ENCODE measurements at regions not wholly inside any gene's neighbourhood (a gene's known extent, or its start where the extent isn't known, plus 50 kb on each side); places are given as distances from the start of the nearest gene placed in this dataset.

GRCh38 chr1:5659606-5660005 is 332.6 kb downstream of the NPHP4 start:
- no peak for DNase-seq (ENCODE audit: low read depth in 2 of 2)

- DNase-seq (ENCODE audit: low read depth in 2 of 2) = no peak
Observed at GRCh38 chr1:5658340-5659316, 333.6 kb downstream of the NPHP4 start.

DNA sequence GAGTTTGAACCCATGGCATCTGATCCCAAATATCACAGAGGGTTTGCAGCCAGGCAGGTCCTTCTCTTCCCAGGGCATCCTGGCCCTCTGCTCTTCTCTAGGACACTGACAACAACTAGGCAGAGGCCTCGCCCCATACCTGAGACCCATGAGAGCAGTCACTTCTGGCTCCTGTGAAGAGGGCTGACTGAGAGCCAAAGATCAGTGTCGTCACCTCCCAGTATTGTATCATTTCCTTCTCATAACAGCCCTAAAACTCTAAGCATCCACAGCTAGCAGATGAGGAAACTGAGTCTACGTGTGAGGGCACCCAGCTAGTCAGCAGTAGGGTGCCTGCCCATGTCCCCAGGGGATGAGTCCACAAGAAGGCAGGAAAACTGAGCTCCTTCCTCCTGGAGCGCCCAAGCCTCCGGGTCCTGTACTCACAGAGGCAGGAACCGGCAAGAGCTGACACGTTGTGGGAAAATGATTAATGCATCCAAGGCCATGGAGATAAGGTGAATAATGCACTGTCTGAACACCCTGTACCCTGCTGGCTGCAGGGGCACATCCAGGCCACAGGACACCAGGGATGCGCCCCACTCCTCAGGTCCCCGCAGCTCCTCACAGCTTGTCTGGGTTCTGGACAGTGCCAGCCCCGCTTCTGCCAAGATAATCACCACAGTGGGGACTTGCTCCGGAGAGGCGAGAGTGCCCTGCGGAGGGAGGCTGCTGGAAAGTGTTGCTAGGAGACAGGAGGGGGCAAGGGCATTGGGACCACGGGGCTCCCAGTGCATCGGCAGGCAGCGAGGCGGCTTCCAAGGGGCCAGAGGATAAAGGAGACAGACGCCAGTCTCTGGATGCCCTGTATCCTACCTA is 340.0 kb downstream of the NPHP4 start:
- no peak for DNase-seq (ENCODE audit: low read depth in 2 of 2)

- no peak for DNase-seq (ENCODE audit: low read depth in 2 of 2)
Observed at GRCh38 chr1:5651473-5651872, 340.8 kb downstream of the NPHP4 start.

GRCh38 chr1:5651027-5651410 is 341.2 kb downstream of the NPHP4 start:
- DNase-seq (ENCODE audit: low read depth in 2 of 2) = no peak

DNA sequence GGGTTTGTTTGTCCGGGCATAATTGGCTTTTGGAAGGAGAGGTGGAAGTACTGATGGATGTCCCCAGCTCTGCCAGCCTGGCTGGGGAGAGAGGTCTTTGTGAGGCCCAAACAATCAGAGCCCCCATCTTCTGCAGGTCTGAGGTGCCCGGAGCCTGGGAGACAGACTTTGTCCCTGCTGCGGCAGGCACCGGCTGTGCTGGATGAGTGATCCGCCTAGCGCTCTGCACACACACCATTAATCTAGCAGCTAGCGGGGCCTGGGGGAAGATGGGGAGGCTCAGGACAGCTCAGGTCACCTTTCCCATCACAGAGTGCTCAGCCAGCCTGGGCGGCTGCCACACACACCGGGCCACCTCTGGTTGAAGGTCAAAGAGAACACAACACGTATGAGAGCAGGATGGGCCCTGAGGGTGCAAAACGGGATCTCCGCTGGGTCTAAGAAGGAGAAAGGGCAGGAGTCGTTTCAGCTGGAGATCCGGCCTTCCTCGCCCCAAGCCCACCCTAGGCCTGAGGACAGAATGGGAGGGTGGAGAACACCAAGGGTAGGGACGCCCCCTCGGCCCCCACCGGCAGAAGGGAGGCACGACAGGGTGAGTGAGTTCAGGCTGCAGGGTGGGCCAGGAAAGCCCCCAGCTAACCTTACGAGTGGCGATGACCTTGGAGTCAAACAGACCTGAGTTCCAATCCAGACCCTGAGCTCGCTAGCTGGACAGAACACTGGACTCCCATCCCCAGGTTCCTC is 341.8 kb downstream of the NPHP4 start:
- DNase-seq (ENCODE audit: low read depth in 2 of 2) = no peak

- DNase-seq (ENCODE audit: low read depth in 2 of 2) = no peak
Observed at GRCh38 chr1:5649795-5650194, 342.4 kb downstream of the NPHP4 start.

GRCh38 chr1:5649166-5649551 is 343.1 kb downstream of the NPHP4 start:
- no peak for DNase-seq (ENCODE audit: low read depth in 2 of 2)

GRCh38 chr1:5648410-5649165 is 343.6 kb downstream of the NPHP4 start:
- no peak for DNase-seq (ENCODE audit: low read depth in 2 of 2)

DNA sequence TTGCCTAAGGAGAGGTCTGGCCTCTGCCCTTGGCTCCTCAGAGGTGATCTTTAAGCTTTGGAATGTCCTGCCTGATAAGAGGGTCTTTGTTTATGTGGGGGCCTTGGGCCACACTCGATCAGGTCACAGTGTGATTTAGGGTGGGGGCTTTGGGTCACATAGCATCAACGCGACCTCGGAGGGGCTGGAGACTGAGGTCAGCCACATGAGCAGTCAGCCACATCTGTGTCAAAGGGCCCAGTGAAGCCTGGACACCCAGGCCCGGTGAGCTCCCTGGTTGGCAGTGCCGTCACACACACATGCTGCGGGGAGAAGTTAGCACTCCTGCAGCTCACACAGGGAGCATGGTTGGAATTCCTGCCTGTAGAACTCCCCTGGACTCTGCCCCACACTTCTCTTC is 345.0 kb downstream of the NPHP4 start:
- no peak for DNase-seq (ENCODE audit: low read depth in 2 of 2)

GRCh38 chr1:5646486-5647149 is 345.6 kb downstream of the NPHP4 start:
- no peak for DNase-seq (ENCODE audit: low read depth in 2 of 2)

GRCh38 chr1:5645929-5646328 is 346.3 kb downstream of the NPHP4 start:
- no peak for DNase-seq (ENCODE audit: low read depth in 2 of 2)

DNA sequence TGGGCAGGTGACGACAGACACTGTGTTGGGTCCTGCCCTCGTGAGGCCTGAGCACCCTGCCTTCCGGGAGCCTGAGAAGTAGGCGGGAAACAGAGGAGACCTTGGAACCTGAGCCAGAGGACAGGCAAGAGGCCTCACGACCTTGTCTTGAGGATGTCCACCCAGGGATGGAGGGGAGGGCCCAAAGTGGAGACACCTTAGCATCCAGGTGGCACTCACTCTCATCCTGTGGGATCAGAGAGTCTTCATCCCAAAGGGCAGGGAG is 347.2 kb downstream of the NPHP4 start:
- no peak for DNase-seq (ENCODE audit: low read depth in 2 of 2)

- DNase-seq (ENCODE audit: low read depth in 2 of 2) = no peak
Observed at GRCh38 chr1:5644281-5645134, 347.7 kb downstream of the NPHP4 start.

GRCh38 chr1:5643360-5644107 is 348.7 kb downstream of the NPHP4 start:
- DNase-seq (ENCODE audit: low read depth in 2 of 2) = no peak

DNA sequence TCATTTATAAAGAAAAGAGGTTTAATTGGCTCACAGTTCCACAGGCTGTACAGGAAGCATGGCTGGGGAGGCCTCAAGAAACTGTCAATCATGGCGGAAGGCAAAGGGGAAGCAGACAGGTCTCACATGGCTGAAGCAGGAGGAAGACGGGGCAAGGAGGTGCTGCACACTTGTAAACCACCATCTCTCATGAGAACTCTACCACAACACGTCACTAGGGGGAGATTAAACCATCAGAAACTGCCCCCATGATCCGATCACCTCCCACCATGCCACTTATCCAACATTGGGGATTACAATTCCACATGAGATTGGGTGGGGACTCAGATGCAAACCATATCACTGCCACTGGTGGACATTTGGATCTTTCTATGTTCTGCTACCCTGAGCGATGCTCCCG is 351.4 kb downstream of the NPHP4 start:
- no peak for DNase-seq (ENCODE audit: low read depth in 2 of 2)

GRCh38 chr1:5639106-5639722 is 353.0 kb downstream of the NPHP4 start:
- no peak for DNase-seq (ENCODE audit: low read depth in 2 of 2)

DNA sequence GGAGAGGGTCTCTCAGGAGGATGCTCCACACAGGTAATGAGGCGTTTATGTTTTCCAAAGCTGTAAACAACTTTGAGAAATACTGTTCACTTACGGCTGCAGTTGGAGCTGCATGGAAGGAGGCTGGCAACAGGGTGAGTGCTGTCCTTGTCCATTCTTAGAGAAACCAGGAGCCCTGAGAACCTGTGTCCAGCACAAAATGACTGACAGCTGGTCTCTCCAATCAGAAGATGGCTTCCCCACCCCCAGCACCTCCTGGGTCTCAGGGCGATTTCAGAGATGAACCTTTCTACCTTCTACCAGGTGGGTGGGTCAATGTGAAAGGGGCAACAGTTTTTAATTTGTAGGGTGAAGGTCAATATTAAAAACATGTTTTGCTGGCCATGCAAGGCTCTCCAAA is 353.6 kb downstream of the NPHP4 start:
- no peak for DNase-seq (ENCODE audit: low read depth in 2 of 2)

GRCh38 chr1:5637171-5637570 is 355.1 kb downstream of the NPHP4 start:
- no peak for DNase-seq (ENCODE audit: low read depth in 2 of 2)
